CD8-positive, alpha-beta memory T cell (primary cell): ENCODE measurements at regions not wholly inside any gene's neighbourhood (a gene's known extent, or its start where the extent isn't known, plus 50 kb on each side); places are given as distances from the start of the nearest gene placed in this dataset.

Experiments used
- CTCF ChIA-PET: fragments of 350-600 bp; sonication (Branson Sonifier 250); formaldehyde crosslinking; loops from one replicate; lab custom pipeline; 2021; ENCODE audit warnings: antibody characterized with exemption; lab: Charles Lee
- POLR2A ChIA-PET: fragments of 350-600 bp; sonication (Branson Sonifier 250); formaldehyde crosslinking; loops from one replicate; lab custom pipeline; 2021; ENCODE audit warnings: antibody characterized with exemption; lab: Charles Lee
- DNase-seq, 5 donors: peaks; one replicate each; pipeline versions ENCODE4 v3.0.0 to v3.0.0-alpha.2; 2020 to 2022; ENCODE audit warnings: mixed read lengths in 1 of 5
- H3K27ac ChIP-seq: one replicate; pipeline ENCODE4 v1.7.0; 2013; ENCODE audit warnings: low read depth, mild to moderate bottlenecking, low read length, moderate library complexity
- H3K27me3 ChIP-seq: 2 replicates; pipeline ENCODE4 v1.7.0; 2013; ENCODE audit warnings: low read length, mild to moderate bottlenecking; ENCODE audit not compliant: insufficient read depth, poor library complexity, severe bottlenecking
- H3K36me3 ChIP-seq: 2 replicates; pipeline ENCODE4 v1.7.0; 2013; ENCODE audit warnings: mild to moderate bottlenecking, low read length, moderate library complexity; ENCODE audit not compliant: insufficient read depth
- H3K4me1 ChIP-seq: 2 replicates; pipeline ENCODE4 v1.7.0; 2013; ENCODE audit warnings: mild to moderate bottlenecking, low read length, moderate library complexity; ENCODE audit not compliant: insufficient read depth
- H3K4me3 ChIP-seq: 2 replicates; pipeline ENCODE4 v1.7.0; 2013; ENCODE audit warnings: mild to moderate bottlenecking, low read length
- H3K9me3 ChIP-seq: 2 replicates; pipeline ENCODE4 v1.7.0; 2013; ENCODE audit warnings: mild to moderate bottlenecking, low read length
- H3K27ac Mint-ChIP-seq, 8 donors: one replicate each; pipeline ENCODE4 v1.8.0; 2020 to 2021; ENCODE audit warnings: mixed read lengths in 8 of 8, mild to moderate bottlenecking in 6 of 8, inconsistent platforms in 3 of 8, moderate library complexity in 3 of 8
- H3K27me3 Mint-ChIP-seq, 2 donors: one replicate each; pipeline ENCODE4 v1.8.0; 2020 to 2021; ENCODE audit warnings: mixed read lengths in 2 of 2, mild to moderate bottlenecking in 1 of 2, moderate library complexity in 1 of 2
- H3K36me3 Mint-ChIP-seq, 3 donors: one replicate each; pipeline ENCODE4 v1.8.0; 2020 to 2021; ENCODE audit warnings: mixed read lengths in 3 of 3, inconsistent platforms in 1 of 3, mild to moderate bottlenecking in 1 of 3
- H3K4me1 Mint-ChIP-seq, 3 donors: one replicate each; pipeline ENCODE4 v1.8.0; 2020 to 2021; ENCODE audit warnings: mixed read lengths in 3 of 3, inconsistent platforms in 1 of 3, mild to moderate bottlenecking in 1 of 3
- H3K4me3 Mint-ChIP-seq, 7 donors: one replicate each; pipeline ENCODE4 v1.8.0; 2020 to 2021; ENCODE audit warnings: mixed read lengths in 7 of 7, mild to moderate bottlenecking in 6 of 7, moderate library complexity in 4 of 7, inconsistent platforms in 2 of 7
- H3K9me3 Mint-ChIP-seq, 5 donors: one replicate each; pipeline ENCODE4 v1.8.0; 2020 to 2022; ENCODE audit warnings: mixed read lengths in 5 of 5, mild to moderate bottlenecking in 3 of 5, moderate library complexity in 2 of 5, inconsistent platforms in 1 of 5

DNA sequence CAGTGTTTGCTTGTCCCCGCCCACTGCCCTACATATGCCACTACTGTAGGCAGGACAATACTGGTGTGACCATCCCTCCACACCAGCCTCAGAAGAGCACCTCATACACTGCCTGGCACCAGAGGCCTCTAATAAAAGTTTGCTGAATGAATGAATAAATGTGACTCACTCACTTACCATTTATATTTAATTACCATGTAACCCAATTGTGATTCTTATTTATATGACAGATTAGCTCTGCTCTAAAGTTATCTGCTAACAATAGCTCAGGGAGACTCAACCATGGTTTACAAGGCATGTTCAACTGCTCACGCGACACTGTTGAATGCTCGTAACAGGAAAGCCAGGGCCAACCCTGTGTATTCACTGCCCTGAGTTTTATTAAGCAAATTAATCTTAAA is 66.0 kb upstream of the DOCK9 start:
- Mint-ChIP-seq H3K9me3 (no peaks in the 10 kb centered on the region), H3K4me3 (peak overlapping the region in 3 of 7 donors; percentile 9 to 34 (median 14)), H3K27ac (peak overlapping the region in 7 of 8 donors; percentile 67 to 97 (median 77)), H3K4me1 (peaks cover 82 to 95% (median 92%) of the 10 kb centered on the region in 3 donors), H3K36me3 (no peaks in the 10 kb centered on the region), H3K27me3 (no peaks in the 10 kb centered on the region)
- peaks cover 84% of the 10 kb centered on the region for H3K4me1 ChIP-seq
- ChIA-PET CTCF (interaction anchor here (1.1 to 2.8 kb wide), 4 partner anchors 15 to 49 kb away, joined by 3 to 13 read pairs (median 6); no protein-coding TSS in a partner anchor), POLR2A (no interaction called here)
- H3K36me3 ChIP-seq, result no peaks in the 10 kb centered on the region
- DNase-seq, result no peak
- no peak overlapping the region for H3K4me3 ChIP-seq
- H3K9me3 ChIP-seq, result no peaks in the 10 kb centered on the region
- no peak overlapping the region for H3K27ac ChIP-seq
- H3K27me3 ChIP-seq, result no peaks in the 10 kb centered on the region

GRCh38 chr13:99044764-99045163 is 66.9 kb upstream of the DOCK9 start:
- H3K27me3 ChIP-seq, result no peaks in the 10 kb centered on the region
- no peaks in the 10 kb centered on the region for H3K9me3 Mint-ChIP-seq
- peak in 2 of 5 donors; percentile 19 to 26 for DNase-seq
- no peak overlapping the region for H3K27ac ChIP-seq
- H3K27me3 Mint-ChIP-seq, result no peaks in the 10 kb centered on the region
- H3K4me1 ChIP-seq, result peaks cover 93% of the 10 kb centered on the region
- ChIA-PET CTCF (interaction anchor here (2.1 to 2.8 kb wide), 5 partner anchors 11 to 132 kb away, joined by 7 to 13 read pairs (median 9); no protein-coding TSS in a partner anchor), POLR2A (interaction anchor here (1.0 to 1.4 kb wide), 3 partner anchors 11 to 21 kb away, joined by 3 to 5 read pairs (median 4); no protein-coding TSS in a partner anchor)
- no peaks in the 10 kb centered on the region for H3K9me3 ChIP-seq
- H3K4me1 Mint-ChIP-seq, result peaks cover 88 to 98% (median 96%) of the 10 kb centered on the region in 3 donors
- no peaks in the 10 kb centered on the region for H3K36me3 ChIP-seq
- peak overlapping the region; percentile 88 to 97 (median 95) for H3K27ac Mint-ChIP-seq
- H3K4me3 Mint-ChIP-seq, result peak overlapping the region in 6 of 7 donors; percentile 29 to 81 (median 77)
- no peaks in the 10 kb centered on the region for H3K36me3 Mint-ChIP-seq
- H3K4me3 ChIP-seq, result no peak overlapping the region

- H3K4me1 ChIP-seq, result peaks cover 95% of the 10 kb centered on the region
- Mint-ChIP-seq H3K27ac (peak overlapping the region; percentile 88 to 97 (median 96)), H3K9me3 (no peaks in the 10 kb centered on the region), H3K4me1 (peaks cover 89 to 98% (median 96%) of the 10 kb centered on the region in 3 donors), H3K27me3 (no peaks in the 10 kb centered on the region), H3K4me3 (peak overlapping the region; percentile 56 to 89 (median 80)), H3K36me3 (no peaks in the 10 kb centered on the region)
- H3K27me3 ChIP-seq, result no peaks in the 10 kb centered on the region
- POLR2A ChIA-PET, result interaction anchor here (0.6 to 1.4 kb wide), 11 partner anchors 10 to 1629 kb away, joined by 3 to 7 read pairs (median 4); no protein-coding TSS in a partner anchor
- no peaks in the 10 kb centered on the region for H3K36me3 ChIP-seq
- H3K4me3 ChIP-seq, result no peak overlapping the region
- CTCF ChIA-PET, result interaction anchor here (0.8 to 2.8 kb wide), 10 partner anchors 9 to 131 kb away, joined by 3 to 13 read pairs (median 6); no protein-coding TSS in a partner anchor
- H3K9me3 ChIP-seq, result no peaks in the 10 kb centered on the region
- DNase-seq, result no peak
- H3K27ac ChIP-seq, result no peak overlapping the region
Observed at GRCh38 chr13:99045396-99045795, 67.5 kb upstream of the DOCK9 start.

GRCh38 chr13:99046851-99047250 is 69.0 kb upstream of the DOCK9 start:
- H3K9me3 ChIP-seq, result no peaks in the 10 kb centered on the region
- peaks cover 96% of the 10 kb centered on the region for H3K4me1 ChIP-seq
- Mint-ChIP-seq H3K27me3 (no peaks in the 10 kb centered on the region), H3K4me3 (peak overlapping the region; percentile 56 to 89 (median 80)), H3K4me1 (peaks cover 89 to 98% (median 96%) of the 10 kb centered on the region in 3 donors), H3K27ac (peak overlapping the region; percentile 88 to 97 (median 96)), H3K9me3 (no peaks in the 10 kb centered on the region), H3K36me3 (no peaks in the 10 kb centered on the region)
- peak overlapping the region; percentile 51 for H3K27ac ChIP-seq
- no peaks in the 10 kb centered on the region for H3K36me3 ChIP-seq
- ChIA-PET CTCF (interaction anchor here (0.7 to 2.8 kb wide), 9 partner anchors 9 to 130 kb away, joined by 3 to 13 read pairs (median 7); no protein-coding TSS in a partner anchor), POLR2A (interaction anchor here (0.6 to 1.0 kb wide), 2 partner anchors 18 to 40 kb away, joined by 3 read pairs; no protein-coding TSS in a partner anchor)
- H3K27me3 ChIP-seq, result no peaks in the 10 kb centered on the region
- DNase-seq, result no peak
- peak overlapping the region; percentile 45 for H3K4me3 ChIP-seq

- H3K36me3 ChIP-seq, result no peaks in the 10 kb centered on the region
- ChIA-PET CTCF (interaction anchor here (0.7 to 2.8 kb wide), 9 partner anchors 8 to 125 kb away, joined by 3 to 9 read pairs (median 3); no protein-coding TSS in a partner anchor), POLR2A (interaction anchor here (0.8 to 2.8 kb wide), 5 partner anchors 10 to 89 kb away, joined by 3 to 13 read pairs (median 5); no protein-coding TSS in a partner anchor)
- peak in 1 of 5 donors; percentile 21 for DNase-seq
- no peak overlapping the region for H3K27ac ChIP-seq
- H3K4me1 ChIP-seq, result peaks cover 96% of the 10 kb centered on the region
- Mint-ChIP-seq H3K27ac (peak overlapping the region; percentile 80 to 95 (median 89)), H3K27me3 (no peaks in the 10 kb centered on the region), H3K4me3 (peak overlapping the region; percentile 52 to 86 (median 78)), H3K4me1 (peaks cover 84 to 98% (median 93%) of the 10 kb centered on the region in 3 donors), H3K36me3 (no peaks in the 10 kb centered on the region), H3K9me3 (no peaks in the 10 kb centered on the region)
- H3K9me3 ChIP-seq, result no peaks in the 10 kb centered on the region
- no peaks in the 10 kb centered on the region for H3K27me3 ChIP-seq
- H3K4me3 ChIP-seq, result peak overlapping the region; percentile 30
Observed at GRCh38 chr13:99050983-99051488, 73.2 kb upstream of the DOCK9 start.

DNA sequence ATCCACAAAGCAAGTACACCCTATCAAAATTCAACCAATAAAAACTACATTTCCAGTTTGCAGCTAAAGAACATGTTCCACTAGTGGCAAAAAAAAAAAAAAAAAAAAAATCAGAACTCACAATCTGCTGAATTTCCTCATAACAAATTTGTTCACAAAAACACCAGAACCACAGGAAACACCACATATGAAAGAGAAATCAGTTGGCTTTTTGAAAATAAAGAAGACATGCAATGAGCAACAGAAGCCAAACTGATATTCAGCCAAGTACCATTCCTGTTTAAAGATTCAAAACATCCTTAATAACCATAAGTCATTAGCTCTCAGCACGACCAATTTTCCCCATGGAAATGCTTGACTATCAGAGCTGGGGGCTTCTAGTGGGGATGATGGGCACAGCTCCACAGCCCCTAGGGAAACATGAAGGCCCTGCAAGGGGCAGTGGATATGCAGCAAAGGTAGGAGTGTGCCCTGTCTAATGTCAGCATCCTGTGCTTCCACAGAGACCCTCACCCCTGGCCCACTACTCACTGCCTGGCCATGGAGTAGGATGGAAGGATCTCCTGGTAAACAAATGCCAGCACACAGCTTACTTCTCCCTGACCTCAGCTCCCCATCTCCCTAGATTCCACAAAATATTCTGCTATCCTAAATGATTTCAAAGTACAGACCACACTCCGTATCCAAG is 74.0 kb upstream of the DOCK9 start:
- peaks cover 95% of the 10 kb centered on the region for H3K4me1 ChIP-seq
- Mint-ChIP-seq H3K36me3 (no peaks in the 10 kb centered on the region), H3K4me3 (peak overlapping the region; percentile 52 to 86 (median 78)), H3K9me3 (no peaks in the 10 kb centered on the region), H3K4me1 (peaks cover 80 to 98% (median 92%) of the 10 kb centered on the region in 3 donors), H3K27me3 (no peaks in the 10 kb centered on the region), H3K27ac (peak overlapping the region; percentile 80 to 95 (median 89))
- DNase-seq, result peak in 2 of 5 donors; percentile 46 to 68
- H3K27ac ChIP-seq, result no peak overlapping the region
- no peaks in the 10 kb centered on the region for H3K27me3 ChIP-seq
- CTCF ChIA-PET, result interaction anchor here (1.1 to 2.8 kb wide), 7 partner anchors 9 to 124 kb away, joined by 3 to 9 read pairs (median 3); no protein-coding TSS in a partner anchor
- H3K36me3 ChIP-seq, result no peaks in the 10 kb centered on the region
- H3K4me3 ChIP-seq, result peak overlapping the region; percentile 55
- POLR2A ChIA-PET, result interaction anchor here (0.7 to 2.8 kb wide), 4 partner anchors 15 to 90 kb away, joined by 3 to 13 read pairs (median 4); no protein-coding TSS in a partner anchor
- no peaks in the 10 kb centered on the region for H3K9me3 ChIP-seq

GRCh38 chr13:99053636-99054233 is 75.9 kb upstream of the DOCK9 start:
- H3K36me3 Mint-ChIP-seq, result no peaks in the 10 kb centered on the region
- no peak for DNase-seq
- no peaks in the 10 kb centered on the region for H3K9me3 Mint-ChIP-seq
- Histone ChIP-seq H3K27ac (peak overlapping the region; percentile 7), H3K4me1 (peaks cover 81% of the 10 kb centered on the region), H3K9me3 (no peaks in the 10 kb centered on the region), H3K27me3 (no peaks in the 10 kb centered on the region), H3K36me3 (no peaks in the 10 kb centered on the region), H3K4me3 (peak overlapping the region; percentile 24)
- H3K4me3 Mint-ChIP-seq, result peak overlapping the region in 6 of 7 donors; percentile 31 to 69 (median 56)
- peaks cover 71 to 99% (median 93%) of the 10 kb centered on the region in 3 donors for H3K4me1 Mint-ChIP-seq
- H3K27ac Mint-ChIP-seq, result peak overlapping the region; percentile 82 to 94 (median 86)
- H3K27me3 Mint-ChIP-seq, result no peaks in the 10 kb centered on the region
- CTCF ChIA-PET, result no interaction called here
- POLR2A ChIA-PET, result interaction anchor here (2.8 kb wide), 1 partner anchor 33 kb away, joined by 13 read pairs; no protein-coding TSS in a partner anchor
